H1 (cell line): ENCODE measurements at regions not wholly inside any gene's neighbourhood (a gene's known extent, or its start where the extent isn't known, plus 50 kb on each side); places are given as distances from the start of the nearest gene placed in this dataset.

Experiments used
- CREB1 ChIP-seq: IDR thresholded peaks from 2 replicates; pipeline ENCODE4 v1.6.1; 2012; ENCODE audit warnings: inconsistent platforms
- CTCF ChIP-seq, 3 experiments: IDR thresholded peaks; 1 replicate in 2 of 3; 2 replicates in 1 of 3; pipeline versions ENCODE4 v1.5.1 to v1.6.1; 2011; ENCODE audit warnings: low read length in 3 of 3, mild to moderate bottlenecking in 3 of 3, inconsistent platforms in 2 of 3, low read depth in 1 of 3, moderate library complexity in 1 of 3; ENCODE audit not compliant: insufficient read depth in 1 of 3; ENCODE audit errors: control extremely low read depth in 1 of 3
- EZH2 ChIP-seq: fragments of 200-600 bp; sonication (generic); IDR thresholded peaks from 2 replicates; pipeline ENCODE4 v1.7.1; 2012; ENCODE audit warnings: low read depth, mild to moderate bottlenecking, moderate library complexity, low read length, inconsistent platforms; ENCODE audit not compliant: severe bottlenecking
- POLR2A ChIP-seq, 2 experiments: IDR thresholded peaks; 1 replicate in 1 of 2; 2 replicates in 1 of 2; pipeline ENCODE4 v1.6.1; 2011; ENCODE audit warnings: low read depth in 2 of 2, low read length in 2 of 2, mild to moderate bottlenecking in 2 of 2; ENCODE audit errors: control extremely low read depth in 1 of 2
- RAD21 ChIP-seq, 2 experiments: IDR thresholded peaks in 1 of 2; conservative IDR thresholded peaks in 1 of 2; 2 replicates each; pipeline ENCODE4 v1.6.1; 2011; ENCODE audit warnings: low read depth in 2 of 2, low read length in 2 of 2, improper control_type of control experiment in 1 of 2, inconsistent platforms in 1 of 2, mild to moderate bottlenecking in 1 of 2, moderate library complexity in 1 of 2
- SAP30 ChIP-seq: fragments of 300-600 bp; sonication (generic); IDR thresholded peaks from 2 replicates; pipeline ENCODE4 v1.7.1; 2012; ENCODE audit warnings: low read length, moderate library complexity, mild to moderate bottlenecking, inconsistent platforms; ENCODE audit not compliant: insufficient read depth, insufficient replicate concordance
- SP2 ChIP-seq: IDR thresholded peaks from 2 replicates; pipeline ENCODE4 v1.6.1; 2012; ENCODE audit warnings: mild to moderate bottlenecking, low read length, inconsistent platforms
- USF2 ChIP-seq: IDR thresholded peaks from 2 replicates; pipeline ENCODE4 v1.6.1; 2011; ENCODE audit warnings: low read length, improper control_type of control experiment

- TF ChIP-seq CTCF (IDR thresholded peaks at IDR 0.05; ENCODE audit: control extremely low read depth in 1 of 3, insufficient read depth in 1 of 3, low read depth in 1 of 3, low read length in 3 of 3), result no peak
- no peak for TF ChIP-seq SAP30
- TF ChIP-seq USF2, result no peak
- TF ChIP-seq POLR2A (IDR thresholded peaks at IDR 0.05; ENCODE audit: control extremely low read depth in 1 of 2, low read depth in 2 of 2, low read length in 2 of 2), result no peak
- no peak for TF ChIP-seq RAD21 (IDR thresholded peaks at IDR 0.05 in 1 of 2, conservative IDR thresholded peaks at IDR 0.05 in 1 of 2; ENCODE audit: low read depth in 2 of 2, low read length in 2 of 2)
- no peak for TF ChIP-seq CREB1
- no peak for TF ChIP-seq SP2
- no peak for TF ChIP-seq EZH2
Measured at GRCh38 chr2:128391679-128392078, 73.0 kb upstream of the HS6ST1 start.
